ENCODE measurements at regions not wholly inside any gene's neighbourhood (a gene's known extent, or its start where the extent isn't known, plus 50 kb on each side); places are given as distances from the start of the nearest gene placed in this dataset.

DNA sequence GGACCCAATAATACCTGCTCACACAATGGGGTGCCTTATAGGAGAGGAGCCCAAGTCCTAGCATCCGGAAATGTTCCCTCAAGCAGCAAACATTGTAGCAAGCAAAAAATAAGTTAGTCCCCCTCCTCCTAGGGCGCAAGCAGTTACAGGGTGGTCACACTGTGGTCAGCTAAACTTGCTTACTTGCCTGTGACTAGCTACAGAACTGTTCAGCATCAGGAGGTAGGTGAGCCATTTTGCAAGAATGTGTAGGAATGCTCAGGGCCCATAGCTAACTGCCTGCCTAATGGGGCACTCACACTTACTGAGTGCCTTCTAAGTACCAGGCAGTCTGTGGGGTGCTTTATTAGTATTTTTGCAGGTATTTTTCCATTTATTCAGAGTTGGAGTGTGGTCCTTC lies 154.6 kb upstream of the GRIN2B start:
- TF ChIP-seq, protein P1, sequence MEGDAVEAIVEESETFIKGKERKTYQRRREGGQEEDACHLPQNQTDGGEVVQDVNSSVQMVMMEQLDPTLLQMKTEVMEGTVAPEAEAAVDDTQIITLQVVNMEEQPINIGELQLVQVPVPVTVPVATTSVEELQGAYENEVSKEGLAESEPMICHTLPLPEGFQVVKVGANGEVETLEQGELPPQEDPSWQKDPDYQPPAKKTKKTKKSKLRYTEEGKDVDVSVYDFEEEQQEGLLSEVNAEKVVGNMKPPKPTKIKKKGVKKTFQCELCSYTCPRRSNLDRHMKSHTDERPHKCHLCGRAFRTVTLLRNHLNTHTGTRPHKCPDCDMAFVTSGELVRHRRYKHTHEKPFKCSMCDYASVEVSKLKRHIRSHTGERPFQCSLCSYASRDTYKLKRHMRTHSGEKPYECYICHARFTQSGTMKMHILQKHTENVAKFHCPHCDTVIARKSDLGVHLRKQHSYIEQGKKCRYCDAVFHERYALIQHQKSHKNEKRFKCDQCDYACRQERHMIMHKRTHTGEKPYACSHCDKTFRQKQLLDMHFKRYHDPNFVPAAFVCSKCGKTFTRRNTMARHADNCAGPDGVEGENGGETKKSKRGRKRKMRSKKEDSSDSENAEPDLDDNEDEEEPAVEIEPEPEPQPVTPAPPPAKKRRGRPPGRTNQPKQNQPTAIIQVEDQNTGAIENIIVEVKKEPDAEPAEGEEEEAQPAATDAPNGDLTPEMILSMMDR (conservative IDR thresholded peaks at IDR 0.05; ENCODE audit: low read length): no peak
- TF ChIP-seq EZH2phosphoT487 (IDR thresholded peaks at IDR 0.05; ENCODE audit: borderline replicate concordance, low read depth, low read length): no peak
